SU-DHL-6 (cell line): ENCODE measurements at regions not wholly inside any gene's neighbourhood (a gene's known extent, or its start where the extent isn't known, plus 50 kb on each side); places are given as distances from the start of the nearest gene placed in this dataset.

ENCODE experiments used
- H2AFZ ChIP-seq: fragments of 200-600 bp; sonication (generic); 2 replicates; pipeline ENCODE4 v1.6.1; 2014; ENCODE audit warnings: low read depth, mild to moderate bottlenecking, moderate library complexity, mixed read lengths, antibody characterized with exemption, low read length; ENCODE audit not compliant: severe bottlenecking
- H3F3A ChIP-seq: fragments of 200-600 bp; shearing (Covaris generic); 2 replicates; pipeline ENCODE4 v1.6.0; 2016; ENCODE audit warnings: antibody characterized with exemption, mild to moderate bottlenecking; ENCODE audit not compliant: insufficient read depth
- H3K27ac ChIP-seq: fragments of 200-600 bp; sonication (generic); 2 replicates; pipeline ENCODE4 v1.5.1; 2016; ENCODE audit warnings: low read depth, mild to moderate bottlenecking, low read length, moderate library complexity, mixed read lengths
- H3K27me3 ChIP-seq: fragments of 200-600 bp; sonication (generic), shearing (Covaris generic); 2 replicates; pipeline ENCODE4 v1.6.0; 2014; ENCODE audit warnings: mild to moderate bottlenecking, low read length
- H3K36me3 ChIP-seq: fragments of 200-600 bp; sonication (generic); 2 replicates; pipeline ENCODE4 v1.6.1; 2014; ENCODE audit warnings: mild to moderate bottlenecking, low read length, mixed read lengths
- H3K4me2 ChIP-seq: fragments of 300-600, 200-600 bp; shearing (Covaris generic), sonication (generic); 2 replicates; pipeline ENCODE4 v1.6.0; 2014; ENCODE audit warnings: low read length, low read depth, mild to moderate bottlenecking; ENCODE audit not compliant: poor library complexity, severe bottlenecking
- H3K4me3 ChIP-seq: fragments of 200-600 bp; sonication (generic); 2 replicates; pipeline ENCODE4 v1.5.1; 2014; ENCODE audit warnings: antibody characterized with exemption, low read length, mild to moderate bottlenecking, mixed read lengths; ENCODE audit not compliant: insufficient read depth, poor library complexity, severe bottlenecking
- H3K79me2 ChIP-seq: fragments of 200-600 bp; sonication (generic); 2 replicates; pipeline ENCODE4 v1.6.1; 2014; ENCODE audit warnings: mild to moderate bottlenecking, low read length, moderate library complexity; ENCODE audit not compliant: insufficient read depth
- H3K9ac ChIP-seq: fragments of 200-600 bp; sonication (generic); 2 replicates; pipeline ENCODE4 v1.7.0; 2014; ENCODE audit warnings: mild to moderate bottlenecking, low read length
- H3K9me2 ChIP-seq: fragments of 200-600 bp; sonication (generic); replicated peaks from 2 replicates; pipeline ENCODE4 v1.6.1; 2014; ENCODE audit warnings: low read length; ENCODE audit not compliant: insufficient read depth
- H3K9me3 ChIP-seq: fragments of 200-600 bp; sonication (generic); 2 replicates; pipeline ENCODE4 v1.6.1; 2014; ENCODE audit warnings: low read length, mixed read lengths; ENCODE audit not compliant: insufficient read depth
- H4K20me1 ChIP-seq: fragments of 200-600 bp; sonication (generic); 2 replicates; pipeline ENCODE4 v1.6.1; 2014; ENCODE audit warnings: low read depth, mild to moderate bottlenecking, antibody characterized with exemption, low read length, moderate library complexity, mixed read lengths
- EZH2phosphoT487 ChIP-seq: fragments of 200-600 bp; sonication (generic), shearing (Covaris generic); conservative IDR thresholded peaks from 2 replicates; pipeline ENCODE4 v1.6.1; 2018; ENCODE audit warnings: mild to moderate bottlenecking, antibody characterized with exemption, low read length, moderate library complexity, mixed read lengths
- TF ChIP-seq, protein P1 (sequence below): fragments of 200-600 bp; sonication (generic); IDR thresholded peaks from one replicate; pipeline ENCODE4 v1.5.1; 2017; ENCODE audit warnings: antibody characterized with exemption, mild to moderate bottlenecking, low read length, moderate library complexity; ENCODE audit not compliant: insufficient read depth, poor library complexity, severe bottlenecking

GRCh38 chr1:106975944-106976343 is 80.5 kb upstream of the PRMT6 start:
- no peaks in the 10 kb centered on the region for H3K9me2 ChIP-seq
- H3K4me3 ChIP-seq = no peak overlapping the region
- H3K79me2 ChIP-seq = no peaks in the 10 kb centered on the region
- no peaks in the 10 kb centered on the region for H3K9me3 ChIP-seq
- H3K4me2 ChIP-seq = no peak overlapping the region
- TF ChIP-seq, protein P1, sequence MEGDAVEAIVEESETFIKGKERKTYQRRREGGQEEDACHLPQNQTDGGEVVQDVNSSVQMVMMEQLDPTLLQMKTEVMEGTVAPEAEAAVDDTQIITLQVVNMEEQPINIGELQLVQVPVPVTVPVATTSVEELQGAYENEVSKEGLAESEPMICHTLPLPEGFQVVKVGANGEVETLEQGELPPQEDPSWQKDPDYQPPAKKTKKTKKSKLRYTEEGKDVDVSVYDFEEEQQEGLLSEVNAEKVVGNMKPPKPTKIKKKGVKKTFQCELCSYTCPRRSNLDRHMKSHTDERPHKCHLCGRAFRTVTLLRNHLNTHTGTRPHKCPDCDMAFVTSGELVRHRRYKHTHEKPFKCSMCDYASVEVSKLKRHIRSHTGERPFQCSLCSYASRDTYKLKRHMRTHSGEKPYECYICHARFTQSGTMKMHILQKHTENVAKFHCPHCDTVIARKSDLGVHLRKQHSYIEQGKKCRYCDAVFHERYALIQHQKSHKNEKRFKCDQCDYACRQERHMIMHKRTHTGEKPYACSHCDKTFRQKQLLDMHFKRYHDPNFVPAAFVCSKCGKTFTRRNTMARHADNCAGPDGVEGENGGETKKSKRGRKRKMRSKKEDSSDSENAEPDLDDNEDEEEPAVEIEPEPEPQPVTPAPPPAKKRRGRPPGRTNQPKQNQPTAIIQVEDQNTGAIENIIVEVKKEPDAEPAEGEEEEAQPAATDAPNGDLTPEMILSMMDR = no peak
- TF ChIP-seq EZH2phosphoT487 = no peak
- no peaks in the 10 kb centered on the region for H3K27me3 ChIP-seq
- no peak overlapping the region for H3K9ac ChIP-seq
- H2AFZ ChIP-seq = peak overlapping the region; percentile 16
- H3K36me3 ChIP-seq = no peaks in the 10 kb centered on the region; the same call in 1 of the 2 replicates
- no peaks in the 10 kb centered on the region for H4K20me1 ChIP-seq
- no peaks in the 10 kb centered on the region for H3F3A ChIP-seq
- H3K27ac ChIP-seq = no peak overlapping the region

GRCh38 chr1:106978477-106979322 is 77.8 kb upstream of the PRMT6 start:
- Histone ChIP-seq H3K4me3 (no peak overlapping the region), H2AFZ (no peak overlapping the region), H3K9me3 (no peaks in the 10 kb centered on the region), H3K4me2 (no peak overlapping the region), H3F3A (no peaks in the 10 kb centered on the region), H3K9ac (no peak overlapping the region), H3K27ac (no peak overlapping the region), H3K9me2 (no peaks in the 10 kb centered on the region), H3K36me3 (no peaks in the 10 kb centered on the region; the same call in 1 of the 2 replicates), H4K20me1 (no peaks in the 10 kb centered on the region), H3K27me3 (no peaks in the 10 kb centered on the region), H3K79me2 (no peaks in the 10 kb centered on the region)
- no peak for TF ChIP-seq EZH2phosphoT487
- TF ChIP-seq, protein P1 = no peak

DNA sequence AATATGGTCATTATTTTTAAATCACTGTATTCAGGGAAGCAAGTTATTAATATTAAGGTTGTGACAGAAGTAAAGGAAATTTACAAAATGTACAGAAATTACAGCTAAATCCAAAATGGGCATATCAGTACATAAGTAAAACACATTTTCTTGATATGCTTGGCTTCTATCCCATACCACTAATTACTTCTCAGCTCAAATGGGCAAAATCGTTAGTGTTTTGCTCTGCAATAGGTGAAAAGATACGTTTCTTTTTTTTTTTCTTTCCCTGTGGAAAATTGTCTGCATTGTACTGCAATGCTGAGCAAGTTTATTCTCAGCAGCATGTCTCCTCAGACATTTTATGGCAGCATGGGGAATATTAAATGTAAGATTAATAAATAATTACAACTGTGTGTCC is 77.1 kb upstream of the PRMT6 start:
- no peak overlapping the region for H2AFZ ChIP-seq
- H3K9me3 ChIP-seq = no peaks in the 10 kb centered on the region
- no peaks in the 10 kb centered on the region for H3K27me3 ChIP-seq
- TF ChIP-seq EZH2phosphoT487 = no peak
- TF ChIP-seq, protein P1 = no peak
- H3K36me3 ChIP-seq = no peaks in the 10 kb centered on the region; the same call in 1 of the 2 replicates
- H3K9ac ChIP-seq = no peak overlapping the region
- H3F3A ChIP-seq = no peaks in the 10 kb centered on the region
- no peaks in the 10 kb centered on the region for H3K79me2 ChIP-seq
- H4K20me1 ChIP-seq = no peaks in the 10 kb centered on the region
- no peak overlapping the region for H3K4me3 ChIP-seq
- H3K27ac ChIP-seq = no peak overlapping the region
- no peak overlapping the region for H3K4me2 ChIP-seq
- no peaks in the 10 kb centered on the region for H3K9me2 ChIP-seq
